NCI-H1092 treated with DMSO at 0.1 percent for 48 hours (cell line): ENCODE measurements at regions not wholly inside any gene's neighbourhood (a gene's known extent, or its start where the extent isn't known, plus 50 kb on each side); places are given as distances from the start of the nearest gene placed in this dataset.

Experiments
- DNase-seq: peaks from one replicate; lab custom pipeline; 2025; lab: John Stamatoyannopoulos, UW

- no peak for DNase-seq
Measured at GRCh38 chr17:77488531-77489238, 347.9 kb downstream of the SEC14L1 start.

DNA sequence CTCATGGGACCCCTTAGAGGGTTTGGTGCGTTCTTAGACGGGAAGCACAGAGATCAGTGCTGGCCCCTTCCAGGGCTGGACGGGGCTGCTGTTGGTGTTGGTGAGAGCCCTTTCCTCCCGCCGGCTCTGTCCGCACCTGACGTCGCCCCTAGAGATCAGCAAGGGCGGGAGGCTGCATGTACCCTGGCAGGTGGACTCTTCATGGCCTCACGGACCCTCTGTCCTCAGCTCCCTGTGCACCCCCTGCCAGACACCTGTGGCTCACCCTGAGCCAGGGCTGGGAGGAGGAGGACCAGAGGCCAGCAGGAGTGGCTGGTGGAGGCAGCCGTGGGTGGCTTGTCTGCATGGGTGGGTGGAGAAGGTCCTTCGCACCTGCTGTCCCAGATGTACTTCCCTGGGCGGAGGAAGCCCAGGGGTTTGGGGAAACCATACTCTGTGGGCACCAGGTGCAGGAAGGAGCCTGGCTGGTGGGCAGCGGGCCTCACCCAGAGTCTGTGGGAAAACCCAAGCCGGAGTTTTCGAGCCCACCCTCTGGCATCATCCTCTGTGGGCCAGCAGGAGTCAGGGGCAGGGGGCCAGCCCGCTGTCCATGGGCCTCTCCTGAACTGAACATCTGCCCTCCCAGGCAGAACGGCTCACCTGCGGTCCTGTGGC is 348.6 kb downstream of the SEC14L1 start:
- no peak for DNase-seq

- no peak for DNase-seq
Measured at GRCh38 chr17:77489893-77490255, 349.1 kb downstream of the SEC14L1 start.

- no peak for DNase-seq
Measured at GRCh38 chr17:77490361-77491183, 349.8 kb downstream of the SEC14L1 start.

- no peak for DNase-seq
Measured at GRCh38 chr17:77491921-77492445, 351.2 kb downstream of the SEC14L1 start.

DNA sequence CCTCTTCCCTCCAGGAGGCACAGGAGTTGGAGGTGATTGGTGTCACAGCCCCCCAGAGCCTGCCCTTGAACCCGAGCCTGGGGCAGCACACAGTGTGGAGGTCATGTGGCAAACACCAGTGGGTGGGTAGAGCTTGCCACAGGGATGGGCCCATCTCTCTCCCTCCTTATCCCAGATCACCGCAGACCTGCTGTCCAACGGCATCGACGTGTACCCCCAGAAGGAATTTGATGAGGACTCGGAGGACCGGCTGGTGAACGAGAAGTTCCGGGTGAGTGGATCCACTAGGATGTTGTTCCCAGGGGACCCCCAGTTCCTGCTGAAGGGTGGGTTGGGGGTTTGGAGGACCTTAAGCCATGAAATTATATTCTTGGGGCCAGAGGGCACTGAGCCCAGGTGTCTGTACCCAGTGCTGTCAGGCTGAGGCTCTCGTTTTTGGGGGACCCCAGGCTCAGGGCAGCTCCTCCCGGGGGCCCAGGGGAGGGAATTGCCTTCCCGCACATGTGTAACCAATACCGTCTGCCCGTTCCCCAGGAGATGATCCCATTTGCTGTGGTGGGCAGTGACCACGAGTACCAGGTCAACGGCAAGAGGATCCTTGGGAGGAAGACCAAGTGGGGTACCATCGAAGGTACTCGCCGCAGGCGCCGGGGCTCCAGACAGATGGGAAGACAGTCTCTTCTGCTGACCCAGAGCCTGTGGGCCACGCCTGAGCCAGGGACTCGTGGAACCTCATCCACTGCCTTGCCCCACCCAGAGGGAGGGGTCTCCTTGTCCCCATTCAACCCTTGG is 351.9 kb downstream of the SEC14L1 start:
- DNase-seq, result no peak

DNA sequence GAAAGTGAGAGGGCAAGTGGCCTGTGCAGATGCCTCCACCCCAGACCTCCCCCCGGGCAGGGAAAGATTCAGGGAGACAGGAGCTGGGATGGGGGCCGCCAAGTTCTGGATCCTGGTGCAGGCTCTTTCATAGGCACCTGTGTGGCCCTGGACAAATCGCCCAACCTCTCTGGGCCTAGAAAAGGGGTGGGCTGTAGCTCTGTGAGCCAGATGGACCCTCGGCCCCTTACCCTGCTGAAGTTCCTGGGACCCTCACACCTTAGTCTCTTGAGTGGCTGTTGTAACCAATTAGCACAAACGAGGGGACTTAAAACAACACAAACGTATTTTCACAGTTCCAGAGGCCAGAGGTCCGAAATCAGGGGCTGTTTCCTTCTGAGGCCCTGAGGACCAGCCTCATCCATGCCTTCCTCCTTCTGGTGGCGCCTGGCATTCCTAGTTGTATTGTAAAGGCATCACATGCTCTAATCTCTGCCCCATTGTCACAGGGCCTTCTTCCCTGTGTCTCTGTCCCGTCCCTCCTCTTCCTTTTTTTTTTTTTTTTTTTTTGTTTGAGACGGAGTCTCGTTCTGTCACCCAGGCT is 352.6 kb downstream of the SEC14L1 start:
- DNase-seq, result no peak

GRCh38 chr17:77493901-77494663 is 353.3 kb downstream of the SEC14L1 start:
- no peak for DNase-seq

GRCh38 chr17:77494664-77495435 is 354.1 kb downstream of the SEC14L1 start:
- no peak for DNase-seq

- DNase-seq, result no peak
Measured at GRCh38 chr17:77495575-77495974, 354.8 kb downstream of the SEC14L1 start.

GRCh38 chr17:77496401-77496801 is 355.6 kb downstream of the SEC14L1 start:
- DNase-seq, result no peak

- DNase-seq, result no peak
Measured at GRCh38 chr17:77496831-77497577, 356.2 kb downstream of the SEC14L1 start.

DNA sequence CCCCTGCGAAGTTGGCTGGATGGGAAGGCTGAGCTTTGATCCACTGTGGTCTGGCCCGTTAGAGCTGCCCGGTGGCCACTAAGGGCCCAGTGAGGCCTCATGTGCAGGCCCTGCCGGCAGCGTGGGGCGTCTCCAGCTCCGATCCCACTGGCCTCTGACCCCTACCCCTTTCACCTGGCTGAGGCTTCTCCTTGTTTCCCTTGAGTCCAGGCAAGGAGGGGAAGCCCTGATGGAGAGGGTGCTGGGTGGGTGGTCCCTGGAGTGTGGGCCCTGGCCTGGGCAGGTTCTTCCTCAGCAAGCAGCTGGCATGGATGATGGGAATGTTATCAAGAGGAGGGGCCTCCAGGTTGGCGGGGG is 356.8 kb downstream of the SEC14L1 start:
- DNase-seq, result no peak

GRCh38 chr17:77498091-77498741 is 357.4 kb downstream of the SEC14L1 start:
- DNase-seq, result no peak

DNA sequence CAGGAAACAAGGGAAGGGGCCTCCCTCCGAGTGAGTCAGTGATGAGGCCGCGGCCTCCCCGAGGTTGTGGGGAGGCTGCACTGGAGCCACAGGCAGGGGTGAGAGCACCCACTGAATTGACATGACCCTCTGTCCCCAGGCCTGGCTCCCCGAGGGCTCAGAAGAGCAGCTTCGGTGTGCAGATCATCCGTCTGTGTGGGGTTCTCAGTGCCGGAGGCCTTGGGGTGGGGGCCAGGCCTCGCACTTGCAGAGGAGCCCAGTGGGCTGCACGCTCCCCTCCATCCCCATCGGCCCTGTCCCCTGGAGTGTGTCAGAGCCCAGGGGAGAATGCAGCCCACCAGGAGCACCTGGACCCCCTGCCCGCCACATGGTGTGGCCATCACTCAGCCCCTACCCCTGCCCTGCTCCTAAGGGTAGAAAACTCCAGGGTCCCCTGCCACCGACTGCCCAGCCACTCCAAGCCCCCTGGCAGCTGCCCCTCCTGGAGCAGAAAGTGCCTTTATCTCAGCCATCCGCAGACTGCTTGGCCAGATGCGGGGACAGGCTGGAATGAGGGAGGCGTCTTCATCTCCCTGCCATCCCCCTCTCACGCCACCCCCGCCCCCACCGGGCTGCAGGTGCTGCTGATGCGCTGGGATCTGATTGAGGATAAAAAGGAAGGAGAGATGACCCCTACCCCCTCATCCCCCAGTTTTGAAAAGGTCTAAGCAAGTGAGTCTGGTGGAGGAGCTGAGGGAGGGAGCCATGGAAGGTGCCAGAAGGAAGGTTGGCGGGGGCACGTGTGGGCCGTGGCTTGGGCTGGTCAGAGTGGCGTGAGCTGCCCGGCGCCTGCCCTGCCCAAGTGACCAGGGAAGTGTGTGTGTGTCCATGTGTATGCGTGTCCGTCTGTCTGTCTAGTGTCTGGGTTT is 358.3 kb downstream of the SEC14L1 start:
- no peak for DNase-seq

DNA sequence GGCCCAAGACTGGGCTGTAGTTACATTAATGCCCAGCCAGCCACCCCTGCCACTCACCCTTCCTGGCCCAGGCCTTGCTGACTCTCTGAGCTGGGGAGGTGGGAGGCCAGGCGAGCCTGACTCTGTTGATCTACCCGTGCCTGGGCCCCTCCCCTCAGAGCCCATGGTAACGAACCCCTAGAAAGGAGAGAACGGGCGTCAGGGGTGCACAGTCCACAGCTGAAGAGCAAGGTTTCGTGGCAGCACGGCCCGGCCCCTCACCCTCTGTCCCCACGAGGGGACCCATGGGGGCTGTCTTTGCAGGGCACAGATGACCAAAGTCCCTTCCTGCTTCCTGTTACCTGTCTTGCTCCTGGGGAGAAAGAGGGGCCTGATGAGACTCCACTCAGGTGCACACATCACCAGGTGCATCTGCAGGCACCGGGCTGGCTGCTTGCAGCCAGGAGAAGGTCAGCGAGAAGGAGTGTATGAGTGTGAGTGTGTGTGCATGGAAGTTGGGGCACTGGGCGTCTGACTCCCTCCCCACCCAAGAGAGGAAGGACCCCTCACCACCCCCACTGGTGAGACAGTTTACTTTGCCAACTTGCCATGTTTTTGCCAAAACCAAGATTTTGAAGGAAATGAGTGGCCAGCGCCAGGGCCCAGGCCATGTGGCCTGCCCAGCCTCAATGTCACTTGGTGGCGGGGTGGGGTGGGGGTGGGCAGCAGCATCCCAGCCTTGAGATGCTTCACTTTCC is 359.1 kb downstream of the SEC14L1 start:
- DNase-seq, result no peak

GRCh38 chr17:77501101-77501566 is 360.4 kb downstream of the SEC14L1 start:
- no peak for DNase-seq
